HG02678 (cell line): ENCODE measurements at regions not wholly inside any gene's neighbourhood (a gene's known extent, or its start where the extent isn't known, plus 50 kb on each side); places are given as distances from the start of the nearest gene placed in this dataset.
"Not testable (repeated sequence)": the region's sequence is repeated elsewhere in the genome, so short reads cannot be mapped to it uniquely, and the experiment has no call there.

Source experiments
- ATAC-seq: cut with Tn5 transposase; IDR thresholded peaks from one replicate; pipeline ENCODE4 v1.9.1; 2021; ENCODE audit warnings: mild to moderate bottlenecking, moderate library complexity; ENCODE audit not compliant: unreplicated experiment

DNA sequence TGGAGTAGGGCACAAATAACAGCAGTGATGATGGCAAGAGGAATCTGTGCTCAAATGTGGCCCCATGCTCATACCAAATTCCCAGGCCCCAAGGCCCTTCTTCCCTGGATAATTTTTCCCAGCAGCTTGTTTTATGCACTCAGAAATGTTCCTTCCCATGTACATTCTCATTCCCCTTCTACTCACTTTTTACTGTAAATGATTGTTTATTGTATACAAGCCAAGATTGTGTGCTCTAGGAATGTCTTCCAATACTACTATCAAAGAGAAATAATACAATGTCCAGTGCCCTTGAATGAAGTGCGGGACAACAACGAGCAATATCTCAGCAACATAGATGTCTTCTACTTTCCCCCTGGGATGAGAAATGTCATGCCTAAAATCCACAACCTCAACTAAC, 201.6 kb downstream of the ICOS start:
- ATAC-seq: no peak

- no peak for ATAC-seq
These were observed 203.7 kb downstream of the ICOS start for GRCh38 chr2:204140246-204140645.

DNA sequence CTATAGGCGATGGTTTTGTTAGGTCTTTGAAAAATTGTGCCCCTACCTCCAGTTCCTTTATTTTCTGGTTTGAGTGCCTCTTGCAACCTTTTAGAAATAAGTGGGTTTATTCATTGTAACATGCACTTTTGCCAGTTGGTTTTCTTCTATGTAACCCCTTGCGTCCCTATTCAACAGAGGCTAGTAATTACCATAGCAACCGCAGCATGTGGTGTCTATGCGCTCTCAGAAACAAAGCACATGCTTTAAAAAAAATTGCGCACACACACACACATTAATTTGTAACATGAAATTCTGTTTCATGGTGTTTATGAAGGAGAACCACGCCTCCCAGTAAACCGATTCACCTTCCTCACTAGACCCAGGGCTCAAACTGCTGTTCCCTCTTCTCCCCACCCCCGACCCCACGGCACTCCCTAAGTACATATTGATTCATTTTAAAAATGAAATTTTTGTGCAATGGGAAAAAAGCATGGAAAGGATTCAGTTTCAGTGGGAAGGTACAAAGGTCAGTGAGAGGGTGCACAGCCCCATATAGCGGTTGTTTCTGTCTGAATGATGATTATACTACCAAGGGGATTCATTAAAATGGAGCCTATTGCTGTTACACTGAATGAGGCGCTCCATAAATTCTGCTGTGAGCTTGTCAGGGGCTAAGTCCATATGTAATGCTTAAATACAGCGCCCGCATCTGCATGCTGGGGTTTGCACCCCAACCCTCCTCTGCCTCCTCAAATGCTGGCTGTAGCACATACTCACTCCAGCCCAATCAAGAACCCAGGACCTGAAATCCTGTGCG, 206.9 kb downstream of the ICOS start:
- no peak for ATAC-seq

DNA sequence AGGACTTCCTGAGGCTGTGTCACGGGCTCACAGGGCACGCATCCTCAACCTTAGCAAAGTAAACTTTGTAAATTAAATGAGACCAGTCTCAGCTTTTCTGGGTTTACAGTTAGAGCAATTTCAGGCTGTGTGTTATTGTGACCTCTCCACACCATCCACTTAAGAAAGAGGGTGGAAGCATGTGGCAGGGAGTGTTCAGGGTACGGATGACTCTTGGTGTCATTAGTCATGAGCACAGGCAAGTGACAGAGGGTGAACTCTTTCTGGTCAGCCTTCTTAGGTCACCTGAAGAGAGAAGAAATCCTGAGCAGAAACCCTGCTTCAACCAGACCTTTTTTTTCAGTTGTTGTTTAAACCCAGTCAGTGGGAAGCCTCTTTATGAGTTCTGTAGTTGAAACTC, 207.9 kb downstream of the ICOS start:
- ATAC-seq: no peak

- ATAC-seq: peak; percentile 99
These were observed 208.7 kb downstream of the ICOS start for GRCh38 chr2:204145263-204145751.

GRCh38 chr2:204145791-204146190, 209.2 kb downstream of the ICOS start:
- ATAC-seq: peak; percentile 15

DNA sequence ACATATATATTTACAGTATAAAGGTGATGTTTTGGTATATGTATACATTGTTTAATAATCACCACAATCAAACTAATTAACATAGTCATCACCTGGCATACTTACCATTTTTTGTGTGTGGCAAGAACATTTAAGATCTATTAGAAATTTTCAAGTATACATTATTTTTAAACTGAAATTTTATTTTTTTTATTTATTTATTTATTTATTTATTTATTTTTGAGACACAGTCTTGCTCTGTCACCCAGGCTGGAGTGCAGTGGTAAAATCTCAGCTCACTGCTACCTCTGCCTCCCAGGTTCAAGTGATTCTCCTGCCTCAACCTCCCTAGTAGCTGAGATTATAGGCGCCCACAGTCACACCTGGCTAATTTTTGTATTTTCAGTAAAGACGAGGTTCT, 210.5 kb downstream of the ICOS start:
- not testable (repeated sequence) for ATAC-seq

- ATAC-seq: no peak
These were observed 214.2 kb downstream of the ICOS start for GRCh38 chr2:204150721-204151120.

DNA sequence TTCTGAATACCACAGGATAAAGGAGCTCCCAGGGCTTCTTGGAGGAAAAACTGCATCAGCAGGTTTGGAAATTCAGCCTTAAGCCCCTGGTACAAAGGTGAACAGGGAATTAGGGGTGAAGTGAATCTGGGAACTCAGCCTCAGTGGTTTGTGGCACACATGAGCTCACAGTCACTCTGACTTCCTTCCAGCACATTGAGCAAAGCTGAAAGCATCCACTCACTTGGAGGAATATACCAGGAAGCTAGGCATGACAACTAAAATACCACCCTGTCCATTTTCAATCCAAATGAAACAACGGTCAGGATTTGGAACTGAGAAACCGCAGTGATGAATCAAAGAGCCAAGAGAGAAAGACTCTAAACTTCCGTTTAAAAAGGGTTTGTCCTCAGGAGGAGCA, 216.1 kb downstream of the ICOS start:
- no peak for ATAC-seq

GRCh38 chr2:204154863-204155262, 218.3 kb downstream of the ICOS start:
- ATAC-seq: no peak

DNA sequence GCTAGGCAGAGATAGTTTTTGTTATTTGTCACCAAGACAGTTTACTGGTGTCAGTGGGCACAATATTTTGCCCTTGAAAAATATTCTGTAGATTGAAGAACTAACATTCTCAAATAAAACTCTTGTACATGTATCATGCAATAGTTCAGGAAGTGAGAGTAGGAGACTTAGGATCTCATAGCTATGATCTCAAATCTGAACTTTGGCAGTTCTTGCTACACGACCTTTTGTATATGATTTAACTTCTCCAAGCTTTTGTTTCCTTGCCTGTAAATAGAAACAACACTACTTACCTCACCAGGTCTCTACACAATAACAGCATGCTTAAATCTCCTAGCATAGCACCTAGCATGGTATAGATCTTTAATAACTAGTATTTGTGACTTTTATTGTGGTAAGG, 219.9 kb downstream of the ICOS start:
- no peak for ATAC-seq

DNA sequence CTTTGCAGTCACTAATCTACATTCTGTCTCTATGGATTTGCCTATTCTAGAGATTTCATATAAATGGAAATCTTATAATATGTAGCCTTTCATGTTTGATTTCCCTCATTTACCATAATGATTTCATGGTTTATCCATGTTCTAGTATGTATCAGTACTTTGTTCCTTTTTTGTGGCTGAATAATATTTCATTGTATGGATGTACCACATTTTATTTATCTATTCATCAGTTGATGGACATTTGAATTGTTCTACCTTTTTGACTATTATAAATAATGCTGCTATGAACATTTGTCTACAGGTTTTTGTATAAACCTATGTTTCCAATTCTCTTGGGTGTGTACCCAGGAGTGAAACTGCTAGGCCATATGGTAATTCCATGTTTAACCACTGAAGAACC, 221.1 kb downstream of the ICOS start:
- ATAC-seq: no peak

DNA sequence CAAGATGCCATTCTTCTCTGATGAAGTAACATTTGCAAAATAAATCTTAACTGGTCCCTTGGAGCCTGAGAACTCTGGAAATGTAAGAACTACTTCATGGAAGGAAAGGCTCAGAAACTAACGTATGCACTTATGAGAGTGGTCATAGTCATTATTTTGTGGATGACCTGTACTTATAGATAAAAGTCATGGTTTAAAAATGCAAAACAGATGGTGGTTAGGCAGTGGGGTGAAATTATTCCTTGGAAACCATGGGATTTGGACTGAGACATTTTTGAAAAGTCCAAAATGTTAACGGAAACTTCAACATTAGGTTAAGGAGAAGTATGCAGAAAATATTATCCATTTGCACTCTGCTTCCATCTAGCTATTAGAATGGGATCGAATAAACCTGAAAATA, 223.0 kb downstream of the ICOS start:
- no peak for ATAC-seq

DNA sequence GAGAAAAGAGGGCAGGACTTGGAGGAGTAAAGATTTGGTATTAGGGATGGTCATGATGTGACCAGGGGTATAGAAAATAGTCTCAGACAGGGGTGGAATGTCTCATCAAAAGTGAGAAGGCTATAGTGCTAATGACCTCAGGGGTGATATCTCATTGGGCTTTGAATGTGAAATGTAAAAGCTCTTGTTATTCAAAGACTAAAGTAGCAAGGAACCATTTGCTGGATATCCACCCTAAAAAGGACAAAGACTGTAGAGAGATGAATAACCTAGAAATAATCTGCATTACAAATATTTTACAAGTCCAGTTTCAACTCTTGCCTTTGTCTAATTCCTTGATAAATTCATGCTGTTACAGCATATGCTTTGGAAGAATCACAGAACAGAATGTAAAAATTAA, 224.4 kb downstream of the ICOS start:
- no peak for ATAC-seq

GRCh38 chr2:204161886-204162285, 225.3 kb downstream of the ICOS start:
- no peak for ATAC-seq

DNA sequence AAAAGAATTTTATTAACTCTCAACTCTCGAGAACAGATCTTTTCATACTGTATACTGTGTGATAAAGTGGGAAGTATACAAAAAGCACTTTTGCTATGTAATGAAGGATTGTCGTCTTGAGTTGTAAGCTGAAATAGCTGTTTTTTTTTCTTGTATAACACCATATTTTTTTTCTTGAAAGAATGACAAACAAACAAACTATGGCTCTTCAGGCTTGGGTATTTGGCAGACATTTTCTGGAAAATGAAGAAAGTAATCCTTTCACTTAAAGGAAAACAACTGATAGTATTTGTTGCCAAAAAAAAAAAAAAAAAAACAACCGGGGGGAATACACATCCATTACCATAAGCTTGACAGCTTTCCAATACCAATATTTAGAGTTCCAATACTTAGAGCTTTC, 230.4 kb downstream of the ICOS start:
- ATAC-seq: no peak

DNA sequence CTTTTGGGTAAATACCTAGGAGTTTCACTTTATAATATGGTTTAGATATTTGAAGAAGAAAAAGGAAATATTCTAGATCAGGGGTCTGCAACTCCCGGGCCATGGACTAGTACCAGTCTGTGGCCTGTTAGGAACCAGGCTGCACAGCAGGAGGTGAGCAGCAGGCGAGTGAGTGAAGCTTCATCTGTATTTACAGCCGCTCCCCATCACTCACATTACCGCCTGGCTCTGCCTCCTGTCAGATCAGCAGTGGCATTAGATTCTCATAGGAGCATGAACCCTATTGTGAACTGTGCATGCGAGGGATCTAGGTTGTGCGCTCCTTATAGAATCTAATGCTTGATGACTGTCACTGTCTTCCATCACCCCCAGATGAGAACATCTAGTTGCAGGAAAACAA, 231.1 kb downstream of the ICOS start:
- not testable (repeated sequence) for ATAC-seq

DNA sequence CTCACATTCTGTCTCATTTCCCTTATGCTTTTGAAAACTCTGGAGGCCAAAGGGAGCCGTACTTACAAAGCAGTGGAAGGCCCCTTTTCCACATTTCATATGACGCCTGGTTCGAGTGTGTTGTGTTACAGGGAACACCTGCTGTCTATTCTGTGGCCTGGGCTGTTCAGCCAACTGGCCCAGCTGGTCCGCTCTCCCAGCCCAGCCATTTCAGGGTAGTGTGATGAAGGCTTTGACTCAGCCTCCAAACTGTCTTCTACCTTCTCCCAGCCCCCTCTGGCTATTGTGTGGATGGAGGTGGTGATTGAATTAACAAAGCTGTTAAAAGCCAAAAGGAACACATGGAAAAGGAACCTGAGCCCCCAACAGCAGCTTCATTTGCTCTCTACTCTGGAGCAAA, 233.8 kb downstream of the ICOS start:
- no peak for ATAC-seq

DNA sequence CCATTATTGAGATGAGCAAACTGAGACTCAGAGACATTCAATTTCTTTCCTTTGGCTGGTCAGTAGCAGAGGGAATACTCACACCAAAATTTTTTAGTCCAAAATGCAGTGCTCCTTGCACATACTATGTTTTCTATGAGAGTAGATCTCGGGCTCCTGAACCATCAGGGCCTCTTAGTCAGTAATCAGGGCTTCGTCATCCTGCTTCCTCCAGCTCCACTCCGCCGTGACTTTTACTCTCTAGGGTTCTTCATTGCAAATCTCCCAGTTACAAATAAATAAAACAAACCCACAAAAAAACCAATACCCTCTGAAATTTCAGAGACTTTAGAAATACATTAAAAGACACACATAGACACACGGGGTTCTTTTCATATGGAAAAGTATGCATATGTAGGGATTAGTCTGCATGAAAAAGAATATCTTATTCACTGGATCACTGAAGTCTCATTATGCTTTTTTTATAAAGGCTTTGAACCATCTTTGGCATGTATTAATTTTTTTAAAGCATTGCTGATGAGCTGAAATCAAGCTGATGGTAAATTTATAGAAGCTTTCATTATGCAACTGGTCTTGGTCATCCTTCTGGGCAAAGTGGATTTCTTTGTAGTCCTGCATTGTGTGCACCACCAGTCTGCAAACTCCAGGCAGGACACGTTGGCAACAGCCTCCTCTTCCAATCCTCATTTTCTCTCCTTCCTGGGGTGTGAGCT, 235.0 kb downstream of the ICOS start:
- ATAC-seq: no peak

GRCh38 chr2:204172145-204172600, 235.6 kb downstream of the ICOS start:
- ATAC-seq: no peak

- ATAC-seq: no peak
These were observed 237.5 kb downstream of the ICOS start for GRCh38 chr2:204174034-204174433.

DNA sequence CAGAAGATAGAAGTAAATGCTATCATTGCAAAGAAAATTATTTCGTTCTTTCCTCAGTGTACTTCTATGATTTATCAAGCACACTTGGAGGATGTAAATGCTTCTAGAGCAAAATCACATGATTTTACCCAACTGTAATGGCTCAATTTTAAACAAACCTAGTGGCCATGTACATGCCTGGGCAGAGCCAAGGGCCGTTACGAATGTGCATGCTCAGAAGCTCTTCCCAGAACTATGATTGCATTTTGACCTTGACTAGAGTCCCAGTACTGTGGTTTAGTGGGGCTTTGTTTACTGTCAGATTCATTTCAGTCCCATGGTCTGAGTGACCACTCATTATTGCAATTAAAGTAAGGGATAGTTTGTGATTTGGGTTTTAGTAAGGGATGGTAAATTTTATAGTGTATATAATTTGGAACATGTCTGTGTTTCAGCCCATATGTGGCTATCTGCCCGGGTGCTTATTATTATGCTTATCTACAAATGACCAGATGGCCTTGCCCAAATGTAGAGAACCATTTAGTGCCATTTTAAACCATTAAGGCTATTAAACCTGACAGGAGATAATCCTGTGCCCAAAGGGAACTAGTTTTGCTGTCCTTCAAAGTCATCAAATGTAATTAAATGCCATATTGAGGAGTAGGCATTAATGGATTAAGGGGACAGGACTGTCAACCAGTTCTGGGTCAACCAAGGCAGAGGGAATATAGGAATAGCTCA, 239.1 kb downstream of the ICOS start:
- no peak for ATAC-seq
